ENCODE measurements at regions not wholly inside any gene's neighbourhood (a gene's known extent, or its start where the extent isn't known, plus 50 kb on each side); places are given as distances from the start of the nearest gene placed in this dataset.

DNA sequence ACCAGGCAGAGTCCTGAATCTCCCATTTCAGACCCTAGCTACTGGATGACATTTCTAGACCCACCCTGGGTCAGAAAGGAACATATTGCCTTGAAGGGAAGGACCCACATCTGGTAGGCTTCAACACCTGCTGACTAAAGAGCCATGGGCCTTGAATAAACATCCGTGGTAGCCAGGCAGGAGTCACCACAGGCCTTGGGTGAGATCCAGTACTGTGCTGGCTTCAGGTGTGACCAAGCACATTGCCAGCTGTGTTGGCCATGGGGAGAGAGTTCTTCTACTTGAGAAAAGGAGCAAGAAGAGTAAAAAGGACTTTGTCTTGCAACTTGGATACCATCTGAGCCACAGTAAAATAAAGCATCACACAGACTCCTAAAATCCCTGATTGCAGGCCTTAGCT is 332.6 kb downstream of the SLC16A7 start:
- no peak overlapping the region for H3K4me3 ChIP-seq (ENCODE audit: low read length)
- no peaks in the 10 kb centered on the region for H3K9me3 ChIP-seq (ENCODE audit: control insufficient read depth, insufficient read depth, low read length)
- no peak for TF ChIP-seq CTCF (IDR thresholded peaks at IDR 0.05; ENCODE audit: low read depth, low read length, poor library complexity, severe bottlenecking)
- TF ChIP-seq EZH2phosphoT487 (IDR thresholded peaks at IDR 0.05; ENCODE audit: borderline replicate concordance, low read length) = no peak
- no peaks in the 10 kb centered on the region for H3K4me1 ChIP-seq (ENCODE audit: control insufficient read depth, low read length)
- no peaks in the 10 kb centered on the region for H3K79me2 ChIP-seq (ENCODE audit: control insufficient read depth, low read length)
- H3K27me3 ChIP-seq (ENCODE audit: control insufficient read depth, low read length) = no peaks in the 10 kb centered on the region
- no peaks in the 10 kb centered on the region for H3F3A ChIP-seq (ENCODE audit: control insufficient read depth, insufficient read depth)
- H3K4me2 ChIP-seq (ENCODE audit: low read length) = no peak overlapping the region
- no peaks in the 10 kb centered on the region; the same call in 1 of the 2 replicates for H3K9me2 ChIP-seq (replicated peaks; ENCODE audit: control insufficient read depth, low read length)
- H4K20me1 ChIP-seq (ENCODE audit: control insufficient read depth, insufficient read depth, low read depth, low read length) = no peaks in the 10 kb centered on the region
- no peaks in the 10 kb centered on the region for H3K36me3 ChIP-seq (ENCODE audit: control insufficient read depth, low read length)
- no peak overlapping the region for H3K27ac ChIP-seq (ENCODE audit: low read depth, low read length)

- no peaks in the 10 kb centered on the region for H3K36me3 ChIP-seq (ENCODE audit: control insufficient read depth, low read length)
- H3K27ac ChIP-seq (ENCODE audit: low read depth, low read length) = no peak overlapping the region
- TF ChIP-seq CTCF (IDR thresholded peaks at IDR 0.05; ENCODE audit: low read depth, low read length, poor library complexity, severe bottlenecking) (no peak), EZH2phosphoT487 (IDR thresholded peaks at IDR 0.05; ENCODE audit: borderline replicate concordance, low read length) (no peak)
- no peak overlapping the region for H3K4me3 ChIP-seq (ENCODE audit: low read length)
- no peak overlapping the region for H3K4me2 ChIP-seq (ENCODE audit: low read length)
- H3K9me3 ChIP-seq (ENCODE audit: control insufficient read depth, insufficient read depth, low read length) = no peaks in the 10 kb centered on the region
- H3K9me2 ChIP-seq (replicated peaks; ENCODE audit: control insufficient read depth, low read length) = no peaks in the 10 kb centered on the region; the same call in 1 of the 2 replicates
- H3F3A ChIP-seq (ENCODE audit: control insufficient read depth, insufficient read depth) = no peaks in the 10 kb centered on the region
- H3K79me2 ChIP-seq (ENCODE audit: control insufficient read depth, low read length) = no peaks in the 10 kb centered on the region
- H4K20me1 ChIP-seq (ENCODE audit: control insufficient read depth, insufficient read depth, low read depth, low read length) = no peaks in the 10 kb centered on the region
- H3K27me3 ChIP-seq (ENCODE audit: control insufficient read depth, low read length) = no peaks in the 10 kb centered on the region
- H3K4me1 ChIP-seq (ENCODE audit: control insufficient read depth, low read length) = no peaks in the 10 kb centered on the region
Observed at GRCh38 chr12:59929110-59929509, 333.3 kb downstream of the SLC16A7 start.

DNA sequence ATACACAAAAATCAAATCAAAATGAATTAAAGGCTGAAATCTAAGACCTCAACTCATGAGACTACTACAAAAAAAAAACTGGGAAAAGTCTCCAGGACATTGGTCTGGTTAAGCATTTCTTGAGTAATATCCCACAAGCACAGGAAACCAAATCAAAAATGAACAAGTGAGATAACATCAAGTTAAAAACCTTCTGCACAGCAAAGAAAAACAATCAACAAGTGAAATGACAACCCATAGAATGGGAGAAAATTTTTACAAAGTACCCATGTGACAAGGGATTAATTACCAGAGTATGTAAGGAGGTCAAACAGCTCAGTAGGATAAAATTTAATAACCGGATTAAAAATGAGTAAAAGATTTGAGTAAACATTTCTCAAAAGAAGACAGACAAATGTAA is 338.7 kb downstream of the SLC16A7 start:
- no peaks in the 10 kb centered on the region; the same call in 1 of the 2 replicates for H3K9me2 ChIP-seq (replicated peaks; ENCODE audit: control insufficient read depth, low read length)
- no peaks in the 10 kb centered on the region for H3K79me2 ChIP-seq (ENCODE audit: control insufficient read depth, low read length)
- no peaks in the 10 kb centered on the region for H3F3A ChIP-seq (ENCODE audit: control insufficient read depth, insufficient read depth)
- no peak overlapping the region for H3K4me3 ChIP-seq (ENCODE audit: low read length)
- no peaks in the 10 kb centered on the region for H3K9me3 ChIP-seq (ENCODE audit: control insufficient read depth, insufficient read depth, low read length)
- no peaks in the 10 kb centered on the region for H3K4me1 ChIP-seq (ENCODE audit: control insufficient read depth, low read length)
- no peaks in the 10 kb centered on the region for H3K27me3 ChIP-seq (ENCODE audit: control insufficient read depth, low read length)
- no peaks in the 10 kb centered on the region for H4K20me1 ChIP-seq (ENCODE audit: control insufficient read depth, insufficient read depth, low read depth, low read length)
- no peak overlapping the region for H3K4me2 ChIP-seq (ENCODE audit: low read length)
- no peak for TF ChIP-seq CTCF (IDR thresholded peaks at IDR 0.05; ENCODE audit: low read depth, low read length, poor library complexity, severe bottlenecking)
- TF ChIP-seq EZH2phosphoT487 (IDR thresholded peaks at IDR 0.05; ENCODE audit: borderline replicate concordance, low read length) = no peak
- no peak overlapping the region for H3K27ac ChIP-seq (ENCODE audit: low read depth, low read length)
- H3K36me3 ChIP-seq (ENCODE audit: control insufficient read depth, low read length) = no peaks in the 10 kb centered on the region

DNA sequence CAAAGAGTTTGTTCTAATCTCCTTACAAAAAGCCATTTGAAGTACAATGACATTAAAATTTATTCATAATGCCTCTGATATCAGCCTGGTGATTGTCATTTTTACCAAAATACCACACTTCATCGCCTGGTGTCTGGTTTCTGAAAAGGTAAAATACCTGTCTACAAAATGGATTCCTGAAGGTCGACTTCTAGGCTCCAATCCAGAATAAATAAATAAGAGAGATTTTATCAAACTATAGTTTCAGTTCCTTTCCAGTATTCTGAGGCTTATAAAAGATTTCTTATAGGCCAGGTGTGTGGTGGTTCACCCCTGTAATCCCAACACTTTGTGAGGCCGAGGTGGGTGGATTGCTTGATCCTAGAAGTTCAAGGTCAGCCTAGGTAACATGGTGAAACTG is 340.7 kb downstream of the SLC16A7 start:
- Histone ChIP-seq H3K27ac (ENCODE audit: low read depth, low read length) (no peak overlapping the region), H3K4me2 (ENCODE audit: low read length) (no peak overlapping the region), H3K9me3 (ENCODE audit: control insufficient read depth, insufficient read depth, low read length) (no peaks in the 10 kb centered on the region), H4K20me1 (ENCODE audit: control insufficient read depth, insufficient read depth, low read depth, low read length) (no peaks in the 10 kb centered on the region), H3K4me1 (ENCODE audit: control insufficient read depth, low read length) (no peaks in the 10 kb centered on the region), H3F3A (ENCODE audit: control insufficient read depth, insufficient read depth) (no peaks in the 10 kb centered on the region), H3K36me3 (ENCODE audit: control insufficient read depth, low read length) (no peaks in the 10 kb centered on the region), H3K27me3 (ENCODE audit: control insufficient read depth, low read length) (no peaks in the 10 kb centered on the region), H3K9me2 (replicated peaks; ENCODE audit: control insufficient read depth, low read length) (no peaks in the 10 kb centered on the region), H3K79me2 (ENCODE audit: control insufficient read depth, low read length) (no peaks in the 10 kb centered on the region), H3K4me3 (ENCODE audit: low read length) (no peak overlapping the region)
- TF ChIP-seq CTCF (IDR thresholded peaks at IDR 0.05; ENCODE audit: low read depth, low read length, poor library complexity, severe bottlenecking) (no peak), EZH2phosphoT487 (IDR thresholded peaks at IDR 0.05; ENCODE audit: borderline replicate concordance, low read length) (no peak)

Data from DOHH2 (cell line).